Heart left ventricle (tissue), 13 donors: ENCODE measurements at regions not wholly inside any gene's neighbourhood (a gene's known extent, or its start where the extent isn't known, plus 50 kb on each side); places are given as distances from the start of the nearest gene placed in this dataset.

Experiments used
- POLR2A ChIP-seq, 2 donors: fragments of 450-650 bp; IDR thresholded peaks; one replicate each; pipeline ENCODE4 v1.6.1; 2017; ENCODE audit warnings: antibody characterized with exemption in 2 of 2, mild to moderate bottlenecking in 2 of 2, moderate library complexity in 2 of 2
- TF ChIP-seq, protein P1 (sequence below), 12 donors: fragments of 200-600 bp; sonication (generic) in 4 of 12; IDR thresholded peaks; one replicate each; pipeline versions ENCODE4 v1.5.0 to v1.8.0; 2018 to 2022; ENCODE audit warnings: antibody characterized with exemption in 12 of 12, mild to moderate bottlenecking in 5 of 12
- donor health status: ischemic (EF 13 %, LVEDD 7.1; RV severe dilation, severe dysfunction).
- donor health status: DM: no; HTN: yes; CAD: no.
- donor health status: DM: no; HTN: no; CAD: no.
- donor health status: ischemic (EF 25% LVEDD 6.9; RV normal size, moderate dysfunction).
- donor health status: ischemic (EF 25% LVEDD 5.7; RV mildly dilated, moderate dysfunction).
- donor health status: ischemic (EF 35%, LVEDD 5.7; RV mildly dilated, moderate dysfunction).
- donor health status: nonischemic (EF 11% LVEDD 7.7; RV severe dilation, severe dysfunction).
- donor health status: DM: yes; HTN: yes; CAD: no.
- donor health status: PGD.
- donor health status: ischemic (EF 29% LVEDD 5.4; RV normal size, mild dysfunction).
- donor health status: nonischemic (EF 23%, LVEDD 6.1; RV moderate dilation, normal function).

DNA sequence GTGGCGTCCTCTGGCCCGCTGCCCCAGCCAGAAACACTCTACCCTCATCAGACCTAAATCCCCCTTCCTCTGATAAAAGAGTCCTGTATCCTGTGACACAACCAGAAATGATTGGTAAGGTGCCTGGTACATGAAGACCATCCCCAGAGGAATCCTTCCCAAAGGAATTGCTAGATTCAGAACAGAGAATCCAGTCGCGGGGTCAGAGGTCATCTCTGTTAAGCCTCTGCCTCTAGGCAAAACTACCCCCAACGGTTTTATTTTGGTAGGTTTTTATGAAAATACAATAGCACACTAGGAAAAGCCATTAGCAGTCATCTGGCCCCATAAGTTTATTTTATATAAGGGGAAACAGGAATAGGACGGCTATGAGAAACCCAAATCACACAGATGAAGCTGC is 102.4 kb upstream of the HAND1 start:
- TF ChIP-seq, protein P1, sequence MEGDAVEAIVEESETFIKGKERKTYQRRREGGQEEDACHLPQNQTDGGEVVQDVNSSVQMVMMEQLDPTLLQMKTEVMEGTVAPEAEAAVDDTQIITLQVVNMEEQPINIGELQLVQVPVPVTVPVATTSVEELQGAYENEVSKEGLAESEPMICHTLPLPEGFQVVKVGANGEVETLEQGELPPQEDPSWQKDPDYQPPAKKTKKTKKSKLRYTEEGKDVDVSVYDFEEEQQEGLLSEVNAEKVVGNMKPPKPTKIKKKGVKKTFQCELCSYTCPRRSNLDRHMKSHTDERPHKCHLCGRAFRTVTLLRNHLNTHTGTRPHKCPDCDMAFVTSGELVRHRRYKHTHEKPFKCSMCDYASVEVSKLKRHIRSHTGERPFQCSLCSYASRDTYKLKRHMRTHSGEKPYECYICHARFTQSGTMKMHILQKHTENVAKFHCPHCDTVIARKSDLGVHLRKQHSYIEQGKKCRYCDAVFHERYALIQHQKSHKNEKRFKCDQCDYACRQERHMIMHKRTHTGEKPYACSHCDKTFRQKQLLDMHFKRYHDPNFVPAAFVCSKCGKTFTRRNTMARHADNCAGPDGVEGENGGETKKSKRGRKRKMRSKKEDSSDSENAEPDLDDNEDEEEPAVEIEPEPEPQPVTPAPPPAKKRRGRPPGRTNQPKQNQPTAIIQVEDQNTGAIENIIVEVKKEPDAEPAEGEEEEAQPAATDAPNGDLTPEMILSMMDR (IDR thresholded peaks at IDR 0.05) = no peak
- no peak for TF ChIP-seq POLR2A (IDR thresholded peaks at IDR 0.05)
